GM23338 (cell line): ENCODE measurements at regions not wholly inside any gene's neighbourhood (a gene's known extent, or its start where the extent isn't known, plus 50 kb on each side); places are given as distances from the start of the nearest gene placed in this dataset.

Experiments used
- ATAC-seq: fragments of 200-7000 bp; cut with Tn5 transposase; 3 replicates; pipeline ENCODE4 v1.9.1; 2020
- DNase-seq: peaks from one replicate; pipeline ENCODE4 v3.0.0-alpha.2; 2015; ENCODE audit warnings: low spot score
- H2AFZ ChIP-seq: fragments of 200-600 bp; sonication (generic); 2 replicates; pipeline ENCODE4 v1.8.0; 2016; ENCODE audit warnings: antibody characterized with exemption, mild to moderate bottlenecking, moderate library complexity
- H3F3A ChIP-seq: fragments of 200-600 bp; sonication (generic); replicated peaks from 2 replicates; pipeline ENCODE4 v1.8.0; 2017; ENCODE audit warnings: antibody characterized with exemption, mixed run types, low read depth
- H3K27ac ChIP-seq: fragments of 200-600 bp; sonication (generic); 2 replicates; pipeline ENCODE4 v1.6.1; 2016; ENCODE audit warnings: low read depth
- H3K27me3 ChIP-seq: fragments of 200-600 bp; sonication (generic); 2 replicates; pipeline ENCODE4 v1.8.0; 2016; ENCODE audit warnings: mild to moderate bottlenecking, mixed run types, moderate library complexity; ENCODE audit not compliant: insufficient read depth
- H3K36me3 ChIP-seq: fragments of 200-600 bp; sonication (generic); 2 replicates; pipeline ENCODE4 v1.8.0; 2016; ENCODE audit warnings: mild to moderate bottlenecking; ENCODE audit not compliant: insufficient read depth
- H3K4me1 ChIP-seq: fragments of 200-600 bp; sonication (generic); 2 replicates; pipeline ENCODE4 v1.8.0; 2016; ENCODE audit warnings: mild to moderate bottlenecking, moderate library complexity; ENCODE audit not compliant: insufficient read depth
- H3K4me2 ChIP-seq: fragments of 200-600 bp; sonication (generic); 2 replicates; pipeline ENCODE4 v1.7.1; 2017; ENCODE audit warnings: mixed run types
- H3K4me3 ChIP-seq: fragments of 200-600 bp; sonication (generic); 2 replicates; pipeline ENCODE4 v1.6.1; 2016; ENCODE audit warnings: mixed run types
- H3K79me2 ChIP-seq: fragments of 200-600 bp; sonication (generic); replicated peaks from 2 replicates; pipeline ENCODE4 v1.8.0; 2017; ENCODE audit warnings: mild to moderate bottlenecking; ENCODE audit not compliant: insufficient read depth
- H3K9me2 ChIP-seq: fragments of 200-600 bp; sonication (generic); 2 replicates; pipeline ENCODE4 v1.8.0; 2017; ENCODE audit not compliant: insufficient read depth
- H4K20me1 ChIP-seq: fragments of 200-600 bp; sonication (generic); replicated peaks from 2 replicates; pipeline ENCODE4 v1.8.0; 2017; ENCODE audit warnings: mild to moderate bottlenecking; ENCODE audit not compliant: insufficient read depth
- H3K27ac Mint-ChIP-seq: 2 replicates; pipeline ENCODE4 v1.8.0; 2020; ENCODE audit warnings: inconsistent platforms, mild to moderate bottlenecking, moderate library complexity, mixed read lengths
- H3K27me3 Mint-ChIP-seq: 3 replicates; pipeline ENCODE4 v1.8.0; 2022; ENCODE audit warnings: low read depth, mild to moderate bottlenecking, moderate library complexity, mixed read lengths, inconsistent platforms; ENCODE audit not compliant: insufficient read depth, poor library complexity
- H3K36me3 Mint-ChIP-seq: 3 replicates; pipeline ENCODE4 v1.8.0; 2021; ENCODE audit warnings: low read depth, mild to moderate bottlenecking, inconsistent platforms, moderate library complexity, mixed read lengths
- H3K4me1 Mint-ChIP-seq: 3 replicates; pipeline ENCODE4 v1.8.0; 2020; ENCODE audit warnings: mild to moderate bottlenecking, inconsistent platforms, mixed read lengths
- H3K4me3 Mint-ChIP-seq: 3 replicates; pipeline ENCODE4 v1.8.0; 2021; ENCODE audit warnings: moderate library complexity, mild to moderate bottlenecking, inconsistent platforms, mixed read lengths
- H3K9me3 Mint-ChIP-seq: 3 replicates; pipeline ENCODE4 v1.8.0; 2020; ENCODE audit warnings: moderate library complexity, mild to moderate bottlenecking, inconsistent platforms, mixed read lengths
- NANOG ChIP-seq: IDR thresholded peaks from 2 replicates; pipeline ENCODE4 v1.6.1; 2016; ENCODE audit warnings: antibody characterized with exemption, borderline replicate concordance
- STAT1 ChIP-seq: IDR thresholded peaks from one replicate; pipeline ENCODE4 v1.6.1; 2016; ENCODE audit warnings: antibody characterized with exemption; ENCODE audit not compliant: unreplicated experiment
- ZNF331 ChIP-seq: fragments of 250-450 bp; sonication (Bioruptor Pico); IDR thresholded peaks from 2 replicates; pipeline ENCODE4 v1.5.0; 2020; ENCODE audit warnings: low read depth, mild to moderate bottlenecking, moderate library complexity
- TF ChIP-seq, protein P1 (sequence below): fragments of 250-450 bp; sonication (Bioruptor Pico); IDR thresholded peaks from 2 replicates; pipeline ENCODE4 v1.5.0; 2020; ENCODE audit warnings: mild to moderate bottlenecking, moderate library complexity
- TF ChIP-seq, protein P2 (sequence below), 2 experiments: fragments of 200-600 bp in 1 of 2; sonication (generic) in 1 of 2; conservative IDR thresholded peaks; 2 replicates each; pipeline versions ENCODE4 v1.5.1 to v1.6.1; 2016 to 2017; ENCODE audit warnings: antibody characterized with exemption in 2 of 2, low read depth in 2 of 2, mild to moderate bottlenecking in 2 of 2, moderate library complexity in 1 of 2

DNA sequence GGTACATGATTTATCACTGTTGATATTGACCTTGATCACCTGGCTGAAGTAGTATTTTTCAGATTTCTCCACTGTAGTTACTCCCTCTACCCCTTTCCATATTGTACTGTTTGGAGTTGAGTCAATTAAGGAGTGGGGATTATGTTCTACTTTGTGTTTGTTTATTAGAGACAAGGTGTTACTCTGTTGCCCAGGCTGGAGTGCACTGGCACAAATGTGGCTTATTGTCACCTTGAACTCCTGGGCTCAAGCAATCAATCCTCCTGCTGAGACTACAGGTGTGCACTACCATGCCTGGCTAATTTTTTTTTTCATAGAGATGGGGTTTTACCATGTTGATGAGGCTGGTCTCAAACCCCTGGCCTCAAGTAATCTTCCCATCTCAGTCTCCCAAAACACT lies 85.3 kb upstream of the CCDC90B start (continued):
- TF ChIP-seq, protein P1, sequence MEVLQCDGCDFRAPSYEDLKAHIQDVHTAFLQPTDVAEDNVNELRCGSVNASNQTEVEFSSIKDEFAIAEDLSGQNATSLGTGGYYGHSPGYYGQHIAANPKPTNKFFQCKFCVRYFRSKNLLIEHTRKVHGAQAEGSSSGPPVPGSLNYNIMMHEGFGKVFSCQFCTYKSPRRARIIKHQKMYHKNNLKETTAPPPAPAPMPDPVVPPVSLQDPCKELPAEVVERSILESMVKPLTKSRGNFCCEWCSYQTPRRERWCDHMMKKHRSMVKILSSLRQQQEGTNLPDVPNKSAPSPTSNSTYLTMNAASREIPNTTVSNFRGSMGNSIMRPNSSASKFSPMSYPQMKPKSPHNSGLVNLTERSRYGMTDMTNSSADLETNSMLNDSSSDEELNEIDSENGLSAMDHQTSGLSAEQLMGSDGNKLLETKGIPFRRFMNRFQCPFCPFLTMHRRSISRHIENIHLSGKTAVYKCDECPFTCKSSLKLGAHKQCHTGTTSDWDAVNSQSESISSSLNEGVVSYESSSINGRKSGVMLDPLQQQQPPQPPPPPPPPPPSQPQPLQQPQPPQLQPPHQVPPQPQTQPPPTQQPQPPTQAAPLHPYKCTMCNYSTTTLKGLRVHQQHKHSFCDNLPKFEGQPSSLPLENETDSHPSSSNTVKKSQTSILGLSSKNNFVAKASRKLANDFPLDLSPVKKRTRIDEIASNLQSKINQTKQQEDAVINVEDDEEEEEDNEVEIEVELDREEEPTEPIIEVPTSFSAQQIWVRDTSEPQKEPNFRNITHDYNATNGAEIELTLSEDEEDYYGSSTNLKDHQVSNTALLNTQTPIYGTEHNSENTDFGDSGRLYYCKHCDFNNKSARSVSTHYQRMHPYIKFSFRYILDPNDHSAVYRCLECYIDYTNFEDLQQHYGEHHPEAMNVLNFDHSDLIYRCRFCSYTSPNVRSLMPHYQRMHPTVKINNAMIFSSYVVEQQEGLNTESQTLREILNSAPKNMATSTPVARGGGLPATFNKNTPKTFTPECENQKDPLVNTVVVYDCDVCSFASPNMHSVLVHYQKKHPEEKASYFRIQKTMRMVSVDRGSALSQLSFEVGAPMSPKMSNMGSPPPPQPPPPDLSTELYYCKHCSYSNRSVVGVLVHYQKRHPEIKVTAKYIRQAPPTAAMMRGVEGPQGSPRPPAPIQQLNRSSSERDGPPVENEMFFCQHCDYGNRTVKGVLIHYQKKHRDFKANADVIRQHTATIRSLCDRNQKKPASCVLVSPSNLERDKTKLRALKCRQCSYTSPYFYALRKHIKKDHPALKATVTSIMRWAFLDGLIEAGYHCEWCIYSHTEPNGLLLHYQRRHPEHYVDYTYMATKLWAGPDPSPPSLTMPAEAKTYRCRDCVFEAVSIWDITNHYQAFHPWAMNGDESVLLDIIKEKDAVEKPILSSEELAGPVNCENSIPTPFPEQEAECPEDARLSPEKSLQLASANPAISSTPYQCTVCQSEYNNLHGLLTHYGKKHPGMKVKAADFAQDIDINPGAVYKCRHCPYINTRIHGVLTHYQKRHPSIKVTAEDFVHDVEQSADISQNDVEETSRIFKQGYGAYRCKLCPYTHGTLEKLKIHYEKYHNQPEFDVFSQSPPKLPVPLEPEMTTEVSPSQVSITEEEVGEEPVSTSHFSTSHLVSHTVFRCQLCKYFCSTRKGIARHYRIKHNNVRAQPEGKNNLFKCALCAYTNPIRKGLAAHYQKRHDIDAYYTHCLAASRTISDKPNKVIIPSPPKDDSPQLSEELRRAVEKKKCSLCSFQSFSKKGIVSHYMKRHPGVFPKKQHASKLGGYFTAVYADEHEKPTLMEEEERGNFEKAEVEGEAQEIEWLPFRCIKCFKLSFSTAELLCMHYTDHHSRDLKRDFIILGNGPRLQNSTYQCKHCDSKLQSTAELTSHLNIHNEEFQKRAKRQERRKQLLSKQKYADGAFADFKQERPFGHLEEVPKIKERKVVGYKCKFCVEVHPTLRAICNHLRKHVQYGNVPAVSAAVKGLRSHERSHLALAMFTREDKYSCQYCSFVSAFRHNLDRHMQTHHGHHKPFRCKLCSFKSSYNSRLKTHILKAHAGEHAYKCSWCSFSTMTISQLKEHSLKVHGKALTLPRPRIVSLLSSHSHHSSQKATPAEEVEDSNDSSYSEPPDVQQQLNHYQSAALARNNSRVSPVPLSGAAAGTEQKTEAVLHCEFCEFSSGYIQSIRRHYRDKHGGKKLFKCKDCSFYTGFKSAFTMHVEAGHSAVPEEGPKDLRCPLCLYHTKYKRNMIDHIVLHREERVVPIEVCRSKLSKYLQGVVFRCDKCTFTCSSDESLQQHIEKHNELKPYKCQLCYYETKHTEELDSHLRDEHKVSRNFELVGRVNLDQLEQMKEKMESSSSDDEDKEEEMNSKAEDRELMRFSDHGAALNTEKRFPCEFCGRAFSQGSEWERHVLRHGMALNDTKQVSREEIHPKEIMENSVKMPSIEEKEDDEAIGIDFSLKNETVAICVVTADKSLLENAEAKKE: no peak
- no peak for TF ChIP-seq STAT1
- TF ChIP-seq, protein P2, sequence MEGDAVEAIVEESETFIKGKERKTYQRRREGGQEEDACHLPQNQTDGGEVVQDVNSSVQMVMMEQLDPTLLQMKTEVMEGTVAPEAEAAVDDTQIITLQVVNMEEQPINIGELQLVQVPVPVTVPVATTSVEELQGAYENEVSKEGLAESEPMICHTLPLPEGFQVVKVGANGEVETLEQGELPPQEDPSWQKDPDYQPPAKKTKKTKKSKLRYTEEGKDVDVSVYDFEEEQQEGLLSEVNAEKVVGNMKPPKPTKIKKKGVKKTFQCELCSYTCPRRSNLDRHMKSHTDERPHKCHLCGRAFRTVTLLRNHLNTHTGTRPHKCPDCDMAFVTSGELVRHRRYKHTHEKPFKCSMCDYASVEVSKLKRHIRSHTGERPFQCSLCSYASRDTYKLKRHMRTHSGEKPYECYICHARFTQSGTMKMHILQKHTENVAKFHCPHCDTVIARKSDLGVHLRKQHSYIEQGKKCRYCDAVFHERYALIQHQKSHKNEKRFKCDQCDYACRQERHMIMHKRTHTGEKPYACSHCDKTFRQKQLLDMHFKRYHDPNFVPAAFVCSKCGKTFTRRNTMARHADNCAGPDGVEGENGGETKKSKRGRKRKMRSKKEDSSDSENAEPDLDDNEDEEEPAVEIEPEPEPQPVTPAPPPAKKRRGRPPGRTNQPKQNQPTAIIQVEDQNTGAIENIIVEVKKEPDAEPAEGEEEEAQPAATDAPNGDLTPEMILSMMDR (conservative IDR thresholded peaks at IDR 0.05; ENCODE audit: low read depth in 2 of 2): no peak

DNA sequence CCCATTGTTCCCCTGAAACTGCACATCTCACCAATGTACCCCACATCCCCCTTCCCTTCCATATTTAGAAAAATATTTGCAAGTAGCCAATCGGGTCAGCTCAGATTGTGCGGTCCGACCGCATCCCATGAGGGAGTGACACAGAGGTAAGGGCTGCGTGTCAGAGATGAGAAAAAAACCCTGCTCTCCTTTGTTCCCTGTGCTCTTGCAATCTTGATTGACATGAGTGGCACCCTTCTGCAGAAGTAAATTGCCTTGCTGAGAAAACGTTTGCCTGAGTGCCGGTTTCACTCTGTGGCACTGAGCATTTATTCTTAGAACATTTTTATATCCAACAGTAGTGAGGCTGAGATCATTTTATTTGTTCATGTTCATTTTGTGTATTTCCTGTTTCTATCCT lies 81.6 kb upstream of the CCDC90B start:
- Mint-ChIP-seq H3K4me1 (peaks cover 24% of the 10 kb centered on the region), H3K4me3 (no peak overlapping the region), H3K27ac (no peak overlapping the region), H3K36me3 (peaks cover 42% of the 10 kb centered on the region), H3K9me3 (peaks cover 51% of the 10 kb centered on the region), H3K27me3 (peaks cover 4% of the 10 kb centered on the region)
- no peak overlapping the region for H3K4me2 ChIP-seq
- H3K79me2 ChIP-seq: no peaks in the 10 kb centered on the region
- no peak overlapping the region for H3K27ac ChIP-seq
- peaks cover 27% of the 10 kb centered on the region; the same call in 1 of the 2 replicates for H3K36me3 ChIP-seq
- H3K27me3 ChIP-seq: no peaks in the 10 kb centered on the region
- ATAC-seq (no peak), DNase-seq (peak; percentile 20)
- no peak overlapping the region for H2AFZ ChIP-seq
- peaks cover 26% of the 10 kb centered on the region for H3K4me1 ChIP-seq
- H3F3A ChIP-seq: no peaks in the 10 kb centered on the region
- no peak overlapping the region for H3K4me3 ChIP-seq
- no peaks in the 10 kb centered on the region for H4K20me1 ChIP-seq
- H3K9me2 ChIP-seq: no peaks in the 10 kb centered on the region; the same call in 1 of the 2 replicates
- TF ChIP-seq NANOG (no peak), ZNF331 (0 out of 2 replicates have a peak, but pooled peaks have one; percentile 19)
